ENCODE measurements at regions not wholly inside any gene's neighbourhood (a gene's known extent, or its start where the extent isn't known, plus 50 kb on each side); places are given as distances from the start of the nearest gene placed in this dataset.

GRCh38 chr22:22702237-22703202, 58.1 kb downstream of the GGTLC2 start:
- no peak for TF ChIP-seq POLR2A (IDR thresholded peaks at IDR 0.05)
- peak in 1 of 6 experiments; percentile 4 for TF ChIP-seq CTCF (IDR thresholded peaks at IDR 0.05)

Data from adrenal gland (tissue), 5 donors.